DND-41 (cell line): ENCODE measurements at regions not wholly inside any gene's neighbourhood (a gene's known extent, or its start where the extent isn't known, plus 50 kb on each side); places are given as distances from the start of the nearest gene placed in this dataset.

Experiments used
- ATAC-seq: fragments of 200-7000 bp; cut with Tn5 transposase; 3 replicates; pipeline ENCODE4 v1.9.1; 2021; ENCODE audit warnings: low read depth; ENCODE audit not compliant: insufficient read depth
- DNase-seq: peaks from one replicate; pipeline ENCODE4 v3.0.0-alpha.2; 2020
- H2AFZ ChIP-seq: 2 replicates; pipeline ENCODE4 v1.6.0; 2012; ENCODE audit warnings: low read depth, low read length
- H3K27ac ChIP-seq: 2 replicates; pipeline ENCODE4 v1.5.1; 2012; ENCODE audit warnings: low read length, inconsistent platforms
- H3K27me3 ChIP-seq: fragments of 200-600 bp; sonication (generic); 2 replicates; pipeline ENCODE4 v1.6.0; 2012; ENCODE audit warnings: low read length, mild to moderate bottlenecking, inconsistent platforms; ENCODE audit not compliant: insufficient read depth, poor library complexity
- H3K36me3 ChIP-seq: 2 replicates; pipeline ENCODE4 v1.5.1; 2012; ENCODE audit warnings: low read length, inconsistent platforms; ENCODE audit not compliant: insufficient read depth
- H3K4me1 ChIP-seq: 2 replicates; pipeline ENCODE4 v1.5.1; 2012; ENCODE audit warnings: mild to moderate bottlenecking, low read length; ENCODE audit not compliant: insufficient read depth
- H3K4me2 ChIP-seq: 2 replicates; pipeline ENCODE4 v1.6.0; 2012; ENCODE audit warnings: mild to moderate bottlenecking, moderate library complexity, low read length, inconsistent platforms; ENCODE audit not compliant: insufficient read depth
- H3K4me3 ChIP-seq, 2 experiments: fragments of 200-600 bp in 1 of 2; shearing (Covaris generic) in 1 of 2; 2 replicates each; pipeline ENCODE4 v1.5.1; 2012 to 2016; ENCODE audit warnings: inconsistent platforms in 2 of 2, low read length in 2 of 2, mild to moderate bottlenecking in 2 of 2, low read depth in 1 of 2, moderate library complexity in 1 of 2
- H3K79me2 ChIP-seq: 2 replicates; pipeline ENCODE4 v1.6.0; 2012; ENCODE audit warnings: low read length, inconsistent platforms; ENCODE audit not compliant: insufficient read depth
- H3K9ac ChIP-seq: 2 replicates; pipeline ENCODE4 v1.6.0; 2012; ENCODE audit warnings: low read depth, mild to moderate bottlenecking, inconsistent platforms, low read length, moderate library complexity
- H3K9me3 ChIP-seq: 2 replicates; pipeline ENCODE4 v1.5.1; 2012; ENCODE audit warnings: low read length, moderate library complexity, mild to moderate bottlenecking, inconsistent platforms; ENCODE audit not compliant: insufficient read depth, severe bottlenecking
- H4K20me1 ChIP-seq: 2 replicates; pipeline ENCODE4 v1.6.0; 2012; ENCODE audit warnings: low read length; ENCODE audit not compliant: insufficient read depth
- CTCF ChIP-seq: IDR thresholded peaks from 2 replicates; pipeline ENCODE4 v1.5.1; 2012; ENCODE audit warnings: borderline replicate concordance, low read length, moderate library complexity, mild to moderate bottlenecking; ENCODE audit not compliant: poor library complexity, severe bottlenecking; ENCODE audit errors: extremely low read depth
- EZH2 ChIP-seq: IDR thresholded peaks from 3 replicates; pipeline ENCODE4 v1.6.1; 2012; ENCODE audit warnings: borderline replicate concordance, low read depth, mild to moderate bottlenecking, moderate library complexity, low read length, inconsistent platforms; ENCODE audit not compliant: severe bottlenecking

- no peaks in the 10 kb centered on the region for H3K9me3 ChIP-seq
- no peak for ATAC-seq
Observed at GRCh38 chr7:41051062-41051461, 651.8 kb downstream of the INHBA start.

GRCh38 chr7:41048771-41049170 lies 654.1 kb downstream of the INHBA start:
- no peak overlapping the region for H3K4me3 ChIP-seq
- H3K36me3 ChIP-seq: no peaks in the 10 kb centered on the region
- H3K4me2 ChIP-seq: no peak overlapping the region
- DNase-seq (no peak), ATAC-seq (no peak)
- no peak overlapping the region for H3K9ac ChIP-seq
- no peaks in the 10 kb centered on the region for H4K20me1 ChIP-seq
- no peaks in the 10 kb centered on the region for H3K79me2 ChIP-seq
- H2AFZ ChIP-seq: no peak overlapping the region
- H3K4me1 ChIP-seq: no peaks in the 10 kb centered on the region
- TF ChIP-seq CTCF: no peak
- no peak for TF ChIP-seq EZH2
- H3K27ac ChIP-seq: no peak overlapping the region
- no peaks in the 10 kb centered on the region for H3K9me3 ChIP-seq
- no peaks in the 10 kb centered on the region for H3K27me3 ChIP-seq

More at GRCh38 chr7:41051062-41051461, 651.8 kb downstream of the INHBA start:
- no peak overlapping the region for H3K4me2 ChIP-seq
- H3K4me1 ChIP-seq: no peaks in the 10 kb centered on the region
- no peaks in the 10 kb centered on the region for H3K79me2 ChIP-seq
- no peak overlapping the region for H3K27ac ChIP-seq
- H3K36me3 ChIP-seq: no peaks in the 10 kb centered on the region
- H2AFZ ChIP-seq: no peak overlapping the region
- H3K9ac ChIP-seq: no peak overlapping the region
- DNase-seq: no peak
- no peak overlapping the region for H3K4me3 ChIP-seq
- no peaks in the 10 kb centered on the region for H4K20me1 ChIP-seq
- H3K27me3 ChIP-seq: no peaks in the 10 kb centered on the region
- TF ChIP-seq CTCF: no peak
- no peak for TF ChIP-seq EZH2

GRCh38 chr7:41047789-41048191 lies 655.1 kb downstream of the INHBA start:
- no peak for DNase-seq
- Histone ChIP-seq H3K9ac (no peak overlapping the region), H4K20me1 (no peaks in the 10 kb centered on the region), H3K4me3 (no peak overlapping the region), H3K27ac (no peak overlapping the region), H2AFZ (no peak overlapping the region), H3K79me2 (no peaks in the 10 kb centered on the region), H3K4me2 (no peak overlapping the region), H3K36me3 (no peaks in the 10 kb centered on the region), H3K4me1 (no peaks in the 10 kb centered on the region), H3K9me3 (no peaks in the 10 kb centered on the region), H3K27me3 (no peaks in the 10 kb centered on the region)
- TF ChIP-seq CTCF: no peak
- TF ChIP-seq EZH2: no peak
- no peak for ATAC-seq

GRCh38 chr7:41047211-41047610 lies 655.7 kb downstream of the INHBA start:
- TF ChIP-seq CTCF (no peak), EZH2 (no peak)
- Histone ChIP-seq H3K4me2 (no peak overlapping the region), H3K27me3 (no peaks in the 10 kb centered on the region), H3K4me1 (no peaks in the 10 kb centered on the region), H3K79me2 (no peaks in the 10 kb centered on the region), H4K20me1 (no peaks in the 10 kb centered on the region), H3K9ac (no peak overlapping the region), H3K27ac (no peak overlapping the region), H2AFZ (no peak overlapping the region), H3K36me3 (no peaks in the 10 kb centered on the region), H3K9me3 (no peaks in the 10 kb centered on the region), H3K4me3 (no peak overlapping the region)
- no peak for DNase-seq
- ATAC-seq: no peak
